GM19238 (cell line): ENCODE measurements at regions not wholly inside any gene's neighbourhood (a gene's known extent, or its start where the extent isn't known, plus 50 kb on each side); places are given as distances from the start of the nearest gene placed in this dataset.

Experiments
- DNase-seq: peaks from one replicate; pipeline ENCODE4 v3.0.0; 2011; ENCODE audit warnings: low spot score; ENCODE audit not compliant: insufficient read length

DNA sequence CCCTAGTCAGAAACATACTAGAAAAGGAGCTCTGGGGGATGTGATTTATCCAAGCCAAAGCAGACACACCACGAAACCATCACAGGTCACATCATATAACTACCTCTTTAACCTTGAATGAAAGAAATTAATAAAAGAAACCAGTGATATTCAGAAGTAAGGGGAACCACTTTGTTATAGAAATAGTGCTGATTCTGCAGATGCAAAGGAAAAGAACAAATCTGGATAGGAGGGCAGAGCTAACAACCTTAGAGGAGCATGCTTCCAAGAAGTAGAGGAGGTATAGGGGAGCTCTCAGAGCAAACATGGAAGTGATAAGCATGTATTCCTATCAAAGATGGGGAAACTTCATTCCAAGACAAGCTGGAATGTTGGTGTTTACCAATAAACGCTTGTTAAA, 117.0 kb upstream of the MDM1 start:
- no peak for DNase-seq

GRCh38 chr12:68450947-68451260, 118.7 kb upstream of the MDM1 start:
- no peak for DNase-seq

DNA sequence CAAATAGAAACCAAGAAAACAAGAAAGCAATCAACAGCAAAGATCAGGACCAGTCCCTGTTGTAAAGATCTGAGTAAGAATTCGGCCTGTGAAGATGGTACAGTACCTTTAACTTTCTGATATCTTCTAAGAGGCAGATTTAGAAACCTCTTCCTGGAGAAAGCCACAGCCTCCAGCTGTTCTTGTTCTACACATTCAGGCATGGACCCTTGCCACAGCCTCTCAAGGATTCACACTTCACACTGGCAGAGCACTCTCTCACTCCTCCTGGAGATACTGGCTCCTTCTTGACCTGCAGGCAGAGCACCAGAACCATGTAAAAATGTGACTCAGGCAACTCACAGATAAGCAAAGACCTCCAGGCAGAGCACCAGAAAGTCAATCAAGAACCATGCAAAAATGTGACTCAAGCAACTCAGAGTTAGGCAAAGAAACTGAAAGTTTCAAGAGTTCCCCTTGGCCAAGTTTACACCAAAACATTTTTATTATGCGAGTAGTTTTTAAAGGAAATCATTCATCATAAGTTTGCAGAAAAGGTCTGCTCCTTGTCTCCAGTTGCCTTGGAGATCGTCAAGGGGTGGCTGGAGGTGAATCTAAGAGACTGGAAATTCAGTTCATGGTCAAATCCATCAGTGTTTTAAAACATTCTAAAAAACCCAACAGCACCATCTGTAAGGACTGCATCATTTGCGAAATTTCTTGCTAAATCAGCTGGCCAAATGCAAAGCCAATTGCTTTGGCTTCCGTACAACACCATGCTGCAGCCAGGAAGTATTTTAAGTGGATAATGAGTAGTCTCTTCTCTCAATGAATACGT, 119.3 kb upstream of the MDM1 start:
- peak; percentile 13 for DNase-seq

GRCh38 chr12:68452078-68452715, 120.0 kb upstream of the MDM1 start:
- DNase-seq, result no peak

- no peak for DNase-seq
These were observed 121.1 kb upstream of the MDM1 start for GRCh38 chr12:68453278-68453677.

- DNase-seq, result no peak
These were observed 121.7 kb upstream of the MDM1 start for GRCh38 chr12:68453876-68454275.

- DNase-seq, result no peak
These were observed 122.7 kb upstream of the MDM1 start for GRCh38 chr12:68454892-68455291.

DNA sequence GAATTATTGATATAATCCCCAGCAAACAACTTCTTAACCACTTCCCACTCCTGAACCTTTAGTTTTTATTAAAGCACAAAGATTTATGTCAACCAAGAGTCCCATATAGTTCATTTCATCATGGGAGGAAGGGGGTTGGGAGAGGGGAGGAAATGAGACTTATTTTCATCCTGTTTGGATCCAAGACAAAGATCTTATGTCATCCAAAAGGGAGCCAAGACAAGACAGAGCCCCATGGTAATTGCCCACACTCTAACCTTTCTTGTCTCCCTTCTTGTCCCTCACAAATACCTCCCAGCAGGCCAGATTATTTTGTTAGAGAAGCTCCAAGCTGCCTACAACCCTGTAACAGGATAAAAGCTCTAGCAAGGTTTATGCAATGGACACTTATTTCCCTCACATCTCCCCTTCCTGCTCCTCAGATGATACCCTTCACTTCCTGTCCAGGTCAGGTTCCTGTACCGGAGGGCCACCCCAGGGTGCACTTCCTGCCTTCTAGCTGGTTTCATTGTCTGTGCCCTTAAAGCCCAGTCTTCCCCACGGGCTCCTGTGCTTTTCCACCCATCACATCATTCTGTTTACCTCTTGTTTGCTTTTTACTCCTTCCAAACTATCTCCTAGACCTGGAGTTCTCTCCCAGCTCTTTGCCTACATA, 123.7 kb upstream of the MDM1 start:
- DNase-seq, result no peak

DNA sequence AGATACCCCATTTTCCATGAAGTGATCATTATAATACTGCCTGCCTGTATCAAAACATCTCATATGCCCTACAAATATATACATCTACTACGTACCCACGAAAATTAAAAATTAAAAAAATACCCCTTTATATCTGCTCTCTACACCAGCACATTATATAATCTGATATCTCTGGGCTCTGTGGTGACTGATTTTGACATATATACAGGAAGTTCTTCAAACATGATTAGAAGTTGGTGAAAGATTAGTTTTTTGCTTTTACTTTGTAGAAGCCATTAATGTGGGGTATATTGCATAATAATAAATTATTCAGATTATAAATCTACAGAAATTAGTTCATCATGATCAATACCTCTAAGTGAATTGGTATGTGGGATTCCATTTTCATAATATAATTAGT, 126.7 kb upstream of the MDM1 start:
- DNase-seq, result no peak

- no peak for DNase-seq
These were observed 128.1 kb upstream of the MDM1 start for GRCh38 chr12:68460236-68460635.

DNA sequence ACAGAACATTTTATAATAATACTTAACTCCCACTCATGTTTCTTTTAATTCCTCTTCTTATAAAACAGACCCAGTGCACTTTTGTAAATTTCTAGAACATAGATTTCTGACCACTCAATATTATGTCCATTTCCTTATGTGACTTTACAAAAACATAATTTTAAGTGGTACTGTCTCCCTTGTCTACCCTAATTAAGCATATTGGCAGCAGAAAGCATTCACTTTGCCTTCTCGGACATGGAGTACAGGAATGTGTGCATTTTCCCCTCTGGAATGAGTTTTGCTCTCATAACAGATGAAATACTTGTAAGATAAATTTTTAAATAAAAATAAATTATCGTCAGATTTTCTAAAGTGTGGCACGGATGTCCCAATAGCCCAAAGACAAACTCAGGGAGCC, 129.5 kb upstream of the MDM1 start:
- DNase-seq, result no peak

DNA sequence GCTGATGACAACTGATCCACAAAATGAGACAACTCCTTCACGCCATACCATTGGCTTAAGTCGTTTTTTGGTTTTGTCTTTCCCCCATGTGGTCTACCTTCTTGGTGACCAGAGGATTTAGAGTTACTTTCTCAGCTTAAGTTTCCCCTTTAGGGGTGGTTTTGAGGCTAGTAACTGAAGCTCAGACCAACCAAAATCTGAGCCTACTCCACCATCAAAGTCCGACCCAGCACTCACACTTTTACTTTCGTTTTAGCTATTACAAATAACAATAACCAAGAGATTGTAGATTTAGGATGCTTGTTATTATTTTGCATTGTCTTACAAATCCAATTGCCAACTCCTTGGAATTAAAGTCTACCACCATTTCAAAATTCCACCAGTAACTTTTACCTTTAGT, 130.6 kb upstream of the MDM1 start:
- no peak for DNase-seq

GRCh38 chr12:68465227-68465626, 133.1 kb upstream of the MDM1 start:
- DNase-seq, result no peak

DNA sequence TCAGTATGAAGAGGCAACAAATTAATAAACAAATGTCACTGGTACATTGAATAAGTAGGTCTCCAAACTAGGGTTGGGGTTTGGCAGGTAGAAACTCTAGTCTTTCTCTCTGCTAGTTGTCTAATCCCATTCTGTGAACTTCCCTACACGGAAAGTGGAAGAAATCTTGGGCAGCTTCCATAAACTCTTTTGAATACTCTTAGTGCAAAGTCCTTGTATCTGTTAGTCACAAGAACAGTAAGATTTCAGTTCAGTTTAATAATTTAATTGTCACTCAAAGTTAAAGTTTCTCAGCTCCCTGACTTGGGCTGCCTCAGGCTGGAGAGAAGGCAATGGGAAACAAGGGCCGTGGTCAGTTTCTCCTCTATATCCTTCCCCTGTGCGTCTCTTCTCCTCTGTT, 135.4 kb upstream of the MDM1 start:
- DNase-seq, result no peak

- no peak for DNase-seq
These were observed 135.9 kb upstream of the MDM1 start for GRCh38 chr12:68468036-68468435.

DNA sequence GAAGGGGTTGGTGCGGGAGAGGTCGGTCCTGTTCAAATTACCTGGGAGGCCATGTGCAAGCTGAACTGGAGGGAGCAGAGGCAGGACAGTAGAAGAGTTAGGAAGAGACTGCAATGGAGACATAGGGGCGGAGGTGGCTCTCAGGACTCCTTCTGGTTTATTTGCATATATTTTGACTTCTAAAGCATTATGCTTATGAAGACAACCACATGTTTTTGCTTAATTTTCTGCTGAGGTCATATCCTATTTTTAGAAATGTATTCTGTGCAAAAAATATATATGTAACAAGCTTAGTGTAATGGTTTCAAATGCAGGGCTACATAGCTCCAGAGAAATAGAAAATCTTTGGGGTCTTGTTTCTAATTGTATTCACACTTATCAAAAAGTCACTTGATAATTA, 137.0 kb upstream of the MDM1 start:
- DNase-seq, result no peak

DNA sequence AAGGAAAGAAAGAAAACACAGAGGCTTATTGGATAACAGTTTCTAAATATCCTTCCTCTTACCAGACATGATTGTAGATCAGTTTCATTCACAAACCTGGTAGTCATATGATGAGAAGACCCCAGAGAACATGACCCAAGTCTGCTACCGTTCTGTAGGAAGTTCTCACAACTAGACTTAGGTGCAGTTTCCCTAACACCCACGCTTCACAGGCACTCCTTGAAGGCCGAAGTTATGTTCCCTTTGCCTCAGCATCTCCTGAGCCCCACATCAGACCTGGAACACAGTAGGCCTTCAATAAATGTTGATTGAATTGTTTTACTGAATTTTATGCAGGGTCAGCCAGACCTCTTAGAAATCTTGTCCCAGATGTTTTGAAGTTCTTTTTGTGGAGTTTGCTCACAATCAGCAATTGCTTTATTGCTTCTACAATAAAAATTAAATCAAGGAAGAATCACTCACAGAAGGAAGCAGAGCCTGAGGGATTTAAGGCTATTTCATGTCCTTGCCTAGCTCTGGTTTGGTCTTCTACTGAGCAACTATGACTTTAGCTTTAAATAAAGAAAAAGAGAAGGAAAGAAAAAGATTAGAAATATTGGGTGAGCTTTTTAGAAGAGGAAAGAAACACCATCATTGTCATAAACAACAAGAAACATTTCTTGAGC, 138.6 kb upstream of the MDM1 start:
- no peak for DNase-seq

GRCh38 chr12:68474467-68475204, 136.1 kb upstream of the RAP1B start:
- no peak for DNase-seq

- no peak for DNase-seq
These were observed 133.9 kb upstream of the RAP1B start for GRCh38 chr12:68476794-68477193.

GRCh38 chr12:68477261-68477772, 133.4 kb upstream of the RAP1B start:
- DNase-seq, result no peak

DNA sequence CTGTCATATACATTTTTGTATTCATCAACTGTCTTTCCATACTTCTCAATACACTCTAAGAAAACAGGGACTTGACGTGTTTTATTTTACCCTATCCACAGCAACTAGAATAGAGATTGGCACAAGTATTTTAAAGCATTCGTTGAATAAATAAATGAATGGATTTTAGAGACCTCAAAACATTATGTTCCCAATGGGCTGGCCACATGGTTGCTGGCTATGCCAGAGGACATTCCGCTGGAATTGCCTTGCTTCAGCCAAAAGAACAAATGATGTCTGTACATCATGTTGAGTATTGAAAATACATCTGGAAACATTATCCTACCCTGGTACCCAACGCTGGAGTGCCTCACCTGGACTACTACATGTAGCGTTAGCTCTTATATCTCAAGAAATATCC, 132.8 kb upstream of the RAP1B start:
- DNase-seq, result no peak
